HPDE6-E6E7 (cell line): ENCODE measurements at regions not wholly inside any gene's neighbourhood (a gene's known extent, or its start where the extent isn't known, plus 50 kb on each side); places are given as distances from the start of the nearest gene placed in this dataset.

Source experiments
- DNase-seq: peaks from one replicate; pipeline ENCODE4 v3.0.0; 2011; ENCODE audit warnings: missing footprints; ENCODE audit errors: extremely low spot score

DNA sequence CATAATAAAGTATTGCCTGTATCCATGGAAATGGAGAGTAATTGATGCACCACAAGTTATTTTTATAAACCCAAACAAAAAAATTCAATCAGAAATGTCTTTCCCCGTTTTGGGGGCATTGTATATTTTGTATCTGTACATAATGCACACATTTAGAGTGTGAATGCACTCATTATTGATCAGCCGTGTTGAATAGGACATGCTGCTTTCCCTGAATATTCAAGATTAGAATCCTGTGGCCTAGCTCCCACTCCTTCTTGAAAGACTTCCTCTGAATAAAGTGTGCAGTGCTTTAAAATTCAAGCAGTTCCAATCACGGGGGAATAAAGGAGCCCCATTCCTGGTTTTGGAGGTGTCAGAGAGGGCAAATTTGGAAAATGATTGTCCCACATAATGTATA is 103.8 kb upstream of the TOX3 start:
- no peak for DNase-seq

DNA sequence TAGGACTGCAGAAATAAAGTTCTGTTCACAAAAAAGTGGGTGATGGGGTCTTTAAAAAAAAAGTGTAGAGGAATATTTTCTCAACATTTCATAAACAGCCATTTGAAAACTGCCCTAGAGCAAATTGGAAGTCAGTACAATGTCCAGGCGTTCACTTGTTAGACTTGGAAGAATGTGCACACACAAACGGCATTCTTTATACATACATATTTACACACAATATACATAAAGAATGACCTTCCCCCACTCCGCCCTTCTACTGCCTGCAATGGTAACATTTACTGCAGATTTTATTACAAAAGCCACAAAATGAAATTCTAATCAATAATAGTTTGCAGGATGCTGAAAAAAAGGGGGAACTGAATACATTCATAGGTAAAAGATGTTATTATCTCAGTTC is 103.4 kb upstream of the TOX3 start:
- DNase-seq = no peak

DNA sequence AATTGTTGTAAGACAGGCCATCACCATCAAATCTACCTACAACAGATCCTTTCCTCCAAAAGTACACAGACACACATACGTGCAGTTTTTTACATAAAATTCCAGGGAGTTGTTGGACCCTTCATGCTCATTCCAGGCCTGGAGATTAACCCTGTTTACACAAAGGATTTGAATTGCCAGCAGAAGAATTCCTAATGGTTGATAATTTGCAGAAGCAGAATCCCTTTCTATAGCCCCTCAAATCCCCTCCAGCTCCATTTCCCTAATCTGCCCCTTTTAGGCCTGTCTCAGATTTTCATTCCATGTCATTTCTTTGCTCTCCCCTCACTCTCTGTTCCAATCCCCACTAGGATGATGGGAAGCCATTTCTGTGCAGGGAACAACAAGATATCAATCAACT is 102.9 kb upstream of the TOX3 start:
- no peak for DNase-seq

DNA sequence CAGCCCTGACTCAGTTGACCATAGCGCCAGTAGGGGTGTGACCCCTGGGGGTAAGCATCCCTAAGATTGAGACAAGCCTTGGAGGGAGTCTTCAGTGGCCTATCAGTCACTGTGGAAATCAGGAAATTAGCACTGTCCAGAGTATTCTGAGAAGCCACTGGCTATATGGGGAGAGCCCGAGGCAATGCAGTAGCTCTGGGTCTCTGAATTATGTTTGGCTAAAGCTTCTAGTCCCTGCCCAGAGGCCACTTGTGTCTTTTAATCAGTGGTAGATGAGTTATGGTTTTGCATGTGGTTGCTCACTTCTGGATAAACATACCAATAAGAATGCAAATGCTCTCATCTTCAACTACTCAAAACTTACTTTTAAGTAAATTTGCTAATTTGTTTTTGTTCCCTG is 100.6 kb upstream of the TOX3 start:
- no peak for DNase-seq

DNA sequence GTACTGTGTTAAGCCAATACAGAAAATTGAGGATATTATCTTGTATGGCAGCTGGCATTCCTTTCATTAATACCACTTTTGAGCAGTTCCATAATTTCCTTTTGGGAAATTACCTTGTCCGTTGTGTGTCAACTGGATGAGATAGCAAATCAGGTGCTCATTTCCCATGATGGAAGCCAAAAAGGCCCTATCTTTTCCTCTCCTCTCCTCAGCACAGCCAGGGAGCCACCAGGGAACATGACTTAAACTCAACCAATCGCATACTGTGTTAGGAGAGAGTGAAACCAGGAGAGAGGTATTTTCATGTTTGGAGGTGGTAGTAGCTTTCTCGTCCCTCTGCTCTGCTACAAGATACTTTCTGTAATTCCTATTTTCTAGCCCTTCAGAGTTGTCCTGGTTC is 96.1 kb upstream of the TOX3 start:
- DNase-seq = no peak

DNA sequence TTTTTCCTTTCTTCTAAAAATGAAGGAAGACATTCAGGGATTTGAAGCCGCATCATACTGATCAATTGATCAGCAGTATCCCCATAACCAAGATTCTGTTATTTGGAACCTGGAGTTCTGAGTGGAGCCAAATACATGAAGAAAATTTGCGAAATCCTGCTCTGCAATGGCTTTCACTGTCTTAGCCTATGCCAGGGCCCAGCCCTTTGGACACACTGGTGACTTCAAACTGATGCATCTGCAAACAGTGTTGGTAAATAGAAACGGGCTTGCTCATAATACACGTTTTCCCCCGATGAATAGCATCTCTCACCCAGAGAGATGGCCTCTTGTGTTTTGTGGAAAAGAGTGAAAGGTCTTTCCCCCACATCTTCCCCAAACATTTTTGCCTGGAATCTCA is 87.6 kb upstream of the TOX3 start:
- DNase-seq = no peak

DNA sequence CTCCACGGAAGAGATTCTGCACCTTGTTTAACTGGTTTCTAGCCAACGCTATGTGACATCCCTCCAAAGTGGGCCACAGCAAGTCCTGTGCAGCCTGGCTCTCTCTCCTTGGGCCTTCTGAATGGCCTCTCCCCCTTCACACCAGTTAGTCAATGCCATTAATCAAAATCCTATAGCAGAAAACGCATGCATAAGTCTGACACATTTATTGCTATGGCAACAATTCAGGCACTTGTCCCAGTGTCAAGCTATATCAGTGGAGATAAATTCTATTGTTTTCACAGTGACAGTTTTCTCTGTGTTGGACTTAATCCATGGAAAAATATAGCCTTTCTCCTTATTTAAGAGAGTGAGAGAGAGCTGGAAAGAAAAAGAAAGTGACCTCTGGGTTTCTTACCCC is 87.2 kb upstream of the TOX3 start:
- no peak for DNase-seq

DNA sequence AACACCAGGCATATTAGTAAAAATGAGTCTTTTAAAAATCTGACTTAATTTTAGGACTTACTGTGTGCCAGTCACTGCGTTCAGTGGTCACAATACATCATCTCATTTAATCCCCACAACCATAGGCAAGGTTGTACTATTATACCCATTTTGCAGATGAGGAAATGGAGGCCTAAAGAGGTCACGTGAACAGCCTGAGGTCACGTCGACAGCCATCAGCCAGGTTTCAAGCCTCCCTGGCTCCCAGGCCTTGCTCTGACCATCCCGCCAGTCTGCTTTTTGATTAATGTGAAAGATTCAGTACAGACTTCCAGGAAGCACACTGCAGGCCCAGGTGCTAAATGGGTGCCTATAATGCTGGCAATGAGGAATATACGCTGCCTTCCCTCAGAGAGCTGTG is 86.3 kb upstream of the TOX3 start:
- DNase-seq = no peak

DNA sequence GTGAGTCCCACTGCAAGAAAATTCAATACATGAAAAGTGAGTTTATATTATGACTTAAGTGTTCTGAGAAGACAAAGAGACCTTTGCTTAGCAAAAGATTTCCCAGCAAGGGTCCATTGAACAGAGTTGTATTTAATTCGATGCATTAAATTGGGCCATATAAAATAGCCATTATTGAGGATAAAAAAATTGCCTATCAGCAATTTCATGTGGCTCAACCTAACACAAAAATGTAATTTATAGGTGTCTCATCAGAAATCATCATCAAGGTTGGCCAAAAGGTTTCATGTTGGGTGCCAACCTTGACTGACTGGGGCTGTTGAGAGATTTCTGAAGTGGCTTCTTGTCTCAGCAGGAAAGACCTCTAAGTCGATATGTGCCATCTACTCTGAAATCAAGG is 84.8 kb upstream of the TOX3 start:
- DNase-seq = no peak

DNA sequence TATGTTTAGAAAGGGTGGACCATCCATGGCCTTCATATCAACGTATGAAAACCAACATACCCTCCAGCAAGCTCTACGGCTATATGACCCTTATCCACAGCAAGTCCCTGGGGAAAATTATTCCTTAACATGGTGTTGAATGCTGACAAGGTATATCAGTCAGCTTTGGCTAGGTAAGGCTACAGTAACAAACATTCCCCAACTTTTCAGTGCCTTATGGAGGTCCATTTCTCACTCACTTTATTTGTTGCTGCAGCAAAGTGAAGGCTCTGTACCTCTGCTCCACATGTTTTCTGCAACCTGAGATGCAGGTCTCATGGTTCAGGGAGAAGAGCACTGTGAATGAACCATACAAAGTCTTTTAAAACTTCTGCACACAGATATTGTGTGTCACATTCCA is 83.8 kb upstream of the TOX3 start:
- DNase-seq = no peak

DNA sequence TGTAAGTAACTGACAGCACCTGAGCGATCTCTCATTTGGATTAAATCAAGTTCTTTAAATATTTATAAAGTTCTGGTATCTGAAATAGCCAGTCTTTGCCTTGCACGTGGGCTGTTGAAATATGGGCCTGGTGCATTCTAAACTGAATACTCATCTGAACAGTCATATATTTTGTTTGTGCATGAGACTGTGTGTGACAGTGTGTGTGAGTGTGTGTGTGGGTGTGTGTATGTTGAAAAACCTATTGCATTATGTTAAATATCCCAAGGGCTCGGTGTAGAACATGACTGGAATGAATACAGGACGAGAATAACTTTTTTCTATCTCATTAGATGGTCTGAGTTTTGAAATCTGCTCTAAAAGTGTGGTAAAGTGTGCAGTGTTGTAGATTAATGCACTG is 82.4 kb upstream of the TOX3 start:
- DNase-seq = no peak

DNA sequence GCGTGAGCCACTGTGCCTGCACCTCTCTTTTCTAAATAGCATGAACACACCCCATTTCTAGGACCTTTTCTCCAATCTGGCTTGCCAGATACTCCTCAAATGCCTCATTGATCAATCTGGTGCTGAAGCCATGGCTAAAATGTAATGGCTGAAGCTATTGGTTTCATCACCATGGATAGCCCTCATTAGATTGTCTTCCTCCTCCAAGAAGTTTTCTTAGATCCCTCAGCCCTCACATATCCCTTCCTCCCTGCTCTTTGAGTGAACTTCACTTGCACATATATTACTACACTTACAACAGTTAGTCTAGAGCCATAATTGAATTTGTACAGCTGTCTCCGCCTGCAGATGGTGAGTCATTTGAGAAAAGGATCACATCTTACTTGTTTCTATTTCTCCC is 77.9 kb upstream of the TOX3 start:
- DNase-seq = no peak

DNA sequence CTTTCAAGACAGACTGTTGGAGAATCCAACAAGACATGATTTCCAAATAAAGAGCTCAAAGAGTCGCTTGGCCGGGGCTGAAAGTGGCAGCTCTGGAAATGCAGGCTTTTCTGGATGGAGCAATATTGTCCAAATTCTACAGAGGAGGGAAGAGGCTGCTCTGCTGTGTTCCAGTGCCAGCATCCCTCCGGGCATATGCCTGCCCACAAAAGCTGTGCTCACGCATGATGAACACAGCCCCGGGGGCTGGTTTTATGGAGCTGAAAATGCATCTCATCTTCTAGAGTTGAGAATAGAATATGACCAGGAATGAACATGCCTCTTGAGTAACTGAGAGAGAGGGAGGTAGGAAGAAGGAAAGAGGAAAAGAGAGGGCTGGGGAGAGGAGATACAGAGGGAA is 74.7 kb upstream of the TOX3 start:
- DNase-seq = no peak

DNA sequence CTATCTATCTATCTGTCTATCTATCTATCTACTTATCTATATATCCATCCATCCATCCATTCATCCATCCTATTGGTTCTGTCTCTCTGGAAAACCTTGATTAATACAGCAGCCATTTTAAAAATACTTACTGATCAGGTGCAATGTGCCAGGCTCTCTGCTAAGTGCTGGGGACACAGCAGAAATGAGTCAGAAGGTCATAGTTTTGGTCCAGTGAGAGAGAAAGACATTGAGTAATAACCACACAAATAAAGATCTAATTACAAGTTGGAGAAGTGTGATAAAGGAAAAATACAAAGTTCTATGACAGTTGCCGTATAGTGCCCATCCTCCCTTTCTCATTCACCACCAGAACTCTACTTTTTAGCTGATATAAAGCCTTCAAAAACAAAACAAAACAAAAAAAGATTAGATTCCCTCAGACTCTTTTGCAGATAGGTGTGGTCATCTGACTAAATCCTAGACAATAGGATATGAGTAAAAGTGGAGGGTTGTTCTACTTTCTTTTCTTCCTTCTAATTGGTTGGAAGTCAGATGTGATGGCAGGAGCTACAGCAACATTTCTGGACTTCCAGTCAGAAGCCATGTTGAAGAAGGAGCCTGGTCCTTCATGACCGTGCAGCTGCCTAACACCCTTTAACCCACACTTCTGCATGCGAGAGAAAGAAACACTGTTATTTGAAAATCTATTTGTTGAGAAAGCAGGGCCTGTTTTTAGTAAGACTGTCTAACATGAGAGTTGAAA is 72.0 kb upstream of the TOX3 start:
- DNase-seq = no peak

DNA sequence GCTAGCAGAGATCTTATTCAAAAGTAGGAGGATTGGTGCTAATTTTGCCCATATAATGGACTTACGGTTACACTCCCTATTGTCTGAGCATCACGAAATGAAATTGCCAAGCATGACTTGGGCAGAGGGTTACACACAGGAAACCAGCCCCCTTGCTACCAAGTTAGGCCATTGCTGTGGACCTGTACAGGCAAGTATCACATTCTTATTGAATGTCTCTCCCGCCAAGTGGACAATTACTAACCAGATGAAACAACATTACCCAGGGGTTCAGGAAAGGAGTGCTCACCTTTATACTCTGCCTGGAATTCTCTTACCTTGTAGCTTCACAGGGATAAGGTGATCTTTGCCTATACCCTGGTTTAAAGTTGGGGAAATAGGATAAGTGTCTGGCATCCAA is 70.6 kb upstream of the TOX3 start:
- DNase-seq = peak; percentile 61

DNA sequence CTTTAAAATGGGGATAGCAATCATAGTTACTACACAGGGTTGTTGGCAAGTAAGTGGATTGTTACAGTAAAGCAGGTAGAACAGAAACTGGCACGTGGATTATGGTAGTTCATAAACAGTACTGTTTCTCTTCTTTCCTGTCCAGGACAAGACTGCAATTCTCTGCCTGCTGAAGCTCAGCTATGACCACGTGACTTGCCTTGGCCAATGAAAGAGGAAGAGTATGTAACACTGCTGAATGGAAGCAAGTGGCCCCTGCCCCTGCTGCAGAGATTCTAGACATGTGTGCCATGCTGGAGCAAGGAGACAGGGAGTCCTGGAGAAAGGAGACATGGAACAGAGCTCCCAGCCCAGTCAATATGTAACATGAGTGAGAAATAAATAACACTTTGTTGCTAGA is 66.6 kb upstream of the TOX3 start:
- DNase-seq = no peak

DNA sequence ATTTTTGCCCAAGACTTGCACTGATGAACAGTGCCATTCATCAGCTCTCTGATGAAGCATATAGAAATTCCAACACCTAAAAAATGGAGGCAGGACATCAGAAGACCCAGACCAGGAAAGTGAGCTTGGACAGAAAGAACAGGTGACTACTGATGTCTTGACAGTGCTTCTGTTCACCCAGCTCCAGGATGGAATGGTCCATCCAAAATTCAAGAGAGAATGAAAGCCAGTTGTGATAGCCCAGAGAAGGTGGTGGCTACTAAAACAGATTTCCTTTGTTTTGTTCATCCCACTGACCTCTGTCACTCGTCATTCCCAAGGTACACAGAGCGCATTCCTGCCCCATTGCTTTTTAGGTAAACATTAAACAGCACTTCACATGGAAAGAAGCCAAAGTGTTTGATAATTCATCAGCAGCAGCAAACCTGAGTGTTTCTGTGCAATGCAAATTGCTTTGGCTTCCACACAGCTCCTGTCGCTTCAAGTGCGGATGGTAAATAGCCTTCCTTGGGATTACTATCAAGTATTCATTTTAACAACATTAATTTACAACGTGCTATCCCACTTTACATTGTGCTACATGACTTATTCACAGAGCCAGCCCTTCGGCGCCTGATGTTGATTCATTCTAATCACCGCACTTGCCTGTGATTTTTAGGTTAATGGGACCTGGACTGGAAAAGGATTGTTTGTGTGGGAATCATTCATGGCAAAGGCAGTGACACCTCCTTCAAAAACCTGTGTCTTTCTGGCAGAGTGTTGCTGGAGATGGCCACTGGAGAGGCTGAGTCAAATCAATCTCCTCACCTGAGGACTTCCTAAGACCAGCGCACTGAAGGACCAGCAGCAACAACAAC is 65.1 kb upstream of the TOX3 start:
- no peak for DNase-seq

DNA sequence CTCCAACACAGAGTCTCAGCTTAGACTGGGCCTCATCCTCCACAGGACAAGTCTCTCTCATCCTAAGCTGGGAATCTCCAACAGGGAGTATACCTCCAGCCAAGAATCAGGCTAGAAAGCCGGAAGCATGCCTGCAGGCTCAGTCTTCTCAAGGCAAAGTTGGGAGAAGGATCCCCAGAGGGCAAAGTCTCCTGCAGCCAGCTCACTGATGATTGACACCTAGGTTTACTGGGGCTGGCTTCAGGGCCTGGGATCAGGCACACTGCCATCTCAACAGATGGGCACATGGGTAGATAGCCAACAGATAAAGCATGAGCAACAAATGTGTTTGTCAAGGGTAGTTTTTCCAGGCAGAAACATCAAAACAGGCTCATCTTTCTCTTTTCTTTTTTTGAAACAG is 56.1 kb upstream of the TOX3 start:
- DNase-seq = no peak

DNA sequence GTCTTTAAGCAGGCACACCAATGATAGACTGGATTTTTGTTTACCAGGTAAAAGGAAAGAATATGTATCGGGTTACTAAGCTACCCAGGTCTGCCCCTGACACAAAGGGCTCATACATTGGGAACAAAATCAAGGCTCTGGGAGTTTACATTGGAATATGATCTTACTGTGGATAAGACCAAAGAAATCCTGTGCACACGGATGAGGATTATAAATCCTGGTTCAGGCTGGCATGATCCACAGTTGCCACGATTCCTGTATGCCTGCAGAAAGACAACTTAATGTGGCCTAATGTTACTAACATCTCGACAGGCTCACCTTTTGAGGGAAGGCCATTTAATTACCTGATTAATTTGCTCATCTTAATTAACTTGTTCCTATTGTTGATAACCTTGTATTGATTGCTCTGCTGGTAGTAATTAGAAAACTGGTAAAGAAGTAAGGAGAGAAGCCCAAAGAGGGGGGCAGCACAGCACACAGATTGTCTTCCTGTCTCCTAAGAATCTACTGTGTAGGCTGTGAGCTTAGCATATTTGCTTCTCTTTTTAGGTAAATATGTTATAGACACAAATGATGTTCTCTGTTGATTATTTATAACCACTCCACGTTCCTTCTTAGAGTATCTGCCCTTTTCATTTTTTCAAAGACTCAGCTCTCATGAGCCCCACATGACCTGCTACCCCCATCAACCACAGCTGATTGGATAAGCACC is 51.0 kb upstream of the TOX3 start:
- DNase-seq = no peak

DNA sequence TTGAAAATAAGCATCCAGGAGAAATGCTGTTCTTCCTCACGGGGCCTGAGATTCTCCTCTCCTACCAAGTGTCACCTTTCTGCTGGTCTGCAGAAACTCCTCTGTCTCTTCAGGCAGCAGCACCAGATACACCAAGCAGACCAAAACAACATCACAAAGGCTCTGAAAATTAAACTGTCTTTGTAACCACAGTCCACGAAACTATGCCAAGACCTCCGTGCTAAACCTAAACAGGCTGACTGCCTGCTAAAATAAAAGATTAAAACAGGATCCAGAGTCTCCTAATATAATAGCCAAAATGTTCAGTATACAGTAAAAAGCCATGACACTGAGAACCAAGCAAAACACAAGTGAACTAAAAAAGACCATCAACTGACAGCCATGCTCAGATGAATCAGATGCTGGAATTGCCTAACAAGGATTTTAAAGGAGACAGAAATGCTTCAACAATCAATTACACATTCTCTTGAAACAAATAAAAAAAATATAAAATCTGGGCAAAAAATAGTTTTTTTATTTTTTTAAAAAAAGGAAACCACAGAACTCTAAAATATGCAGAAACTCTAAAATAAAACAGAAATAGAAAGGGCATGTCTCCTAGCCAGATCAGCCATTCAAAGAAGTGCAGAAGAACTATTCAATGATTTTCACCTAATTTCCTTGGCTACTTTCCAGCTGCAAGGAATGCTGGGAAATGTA is 50.3 kb upstream of the TOX3 start:
- no peak for DNase-seq
